GM23338 (cell line): ENCODE measurements at regions not wholly inside any gene's neighbourhood (a gene's known extent, or its start where the extent isn't known, plus 50 kb on each side); places are given as distances from the start of the nearest gene placed in this dataset.

Experiments
- ATAC-seq: fragments of 200-7000 bp; cut with Tn5 transposase; 3 replicates; pipeline ENCODE4 v1.9.1; 2020
- DNase-seq: peaks from one replicate; pipeline ENCODE4 v3.0.0-alpha.2; 2015; ENCODE audit warnings: low spot score
- H2AFZ ChIP-seq: fragments of 200-600 bp; sonication (generic); 2 replicates; pipeline ENCODE4 v1.8.0; 2016; ENCODE audit warnings: antibody characterized with exemption, mild to moderate bottlenecking, moderate library complexity
- H3F3A ChIP-seq: fragments of 200-600 bp; sonication (generic); replicated peaks from 2 replicates; pipeline ENCODE4 v1.8.0; 2017; ENCODE audit warnings: antibody characterized with exemption, mixed run types, low read depth
- H3K27ac ChIP-seq: fragments of 200-600 bp; sonication (generic); 2 replicates; pipeline ENCODE4 v1.6.1; 2016; ENCODE audit warnings: low read depth
- H3K27me3 ChIP-seq: fragments of 200-600 bp; sonication (generic); 2 replicates; pipeline ENCODE4 v1.8.0; 2016; ENCODE audit warnings: mild to moderate bottlenecking, mixed run types, moderate library complexity; ENCODE audit not compliant: insufficient read depth
- H3K36me3 ChIP-seq: fragments of 200-600 bp; sonication (generic); 2 replicates; pipeline ENCODE4 v1.8.0; 2016; ENCODE audit warnings: mild to moderate bottlenecking; ENCODE audit not compliant: insufficient read depth
- H3K4me1 ChIP-seq: fragments of 200-600 bp; sonication (generic); 2 replicates; pipeline ENCODE4 v1.8.0; 2016; ENCODE audit warnings: mild to moderate bottlenecking, moderate library complexity; ENCODE audit not compliant: insufficient read depth
- H3K4me2 ChIP-seq: fragments of 200-600 bp; sonication (generic); 2 replicates; pipeline ENCODE4 v1.7.1; 2017; ENCODE audit warnings: mixed run types
- H3K4me3 ChIP-seq: fragments of 200-600 bp; sonication (generic); 2 replicates; pipeline ENCODE4 v1.6.1; 2016; ENCODE audit warnings: mixed run types
- H3K79me2 ChIP-seq: fragments of 200-600 bp; sonication (generic); replicated peaks from 2 replicates; pipeline ENCODE4 v1.8.0; 2017; ENCODE audit warnings: mild to moderate bottlenecking; ENCODE audit not compliant: insufficient read depth
- H3K9me2 ChIP-seq: fragments of 200-600 bp; sonication (generic); 2 replicates; pipeline ENCODE4 v1.8.0; 2017; ENCODE audit not compliant: insufficient read depth
- H4K20me1 ChIP-seq: fragments of 200-600 bp; sonication (generic); replicated peaks from 2 replicates; pipeline ENCODE4 v1.8.0; 2017; ENCODE audit warnings: mild to moderate bottlenecking; ENCODE audit not compliant: insufficient read depth
- H3K27ac Mint-ChIP-seq: 2 replicates; pipeline ENCODE4 v1.8.0; 2020; ENCODE audit warnings: inconsistent platforms, mild to moderate bottlenecking, moderate library complexity, mixed read lengths
- H3K27me3 Mint-ChIP-seq: 3 replicates; pipeline ENCODE4 v1.8.0; 2022; ENCODE audit warnings: low read depth, mild to moderate bottlenecking, moderate library complexity, mixed read lengths, inconsistent platforms; ENCODE audit not compliant: insufficient read depth, poor library complexity
- H3K36me3 Mint-ChIP-seq: 3 replicates; pipeline ENCODE4 v1.8.0; 2021; ENCODE audit warnings: low read depth, mild to moderate bottlenecking, inconsistent platforms, moderate library complexity, mixed read lengths
- H3K4me1 Mint-ChIP-seq: 3 replicates; pipeline ENCODE4 v1.8.0; 2020; ENCODE audit warnings: mild to moderate bottlenecking, inconsistent platforms, mixed read lengths
- H3K4me3 Mint-ChIP-seq: 3 replicates; pipeline ENCODE4 v1.8.0; 2021; ENCODE audit warnings: moderate library complexity, mild to moderate bottlenecking, inconsistent platforms, mixed read lengths
- H3K9me3 Mint-ChIP-seq: 3 replicates; pipeline ENCODE4 v1.8.0; 2020; ENCODE audit warnings: moderate library complexity, mild to moderate bottlenecking, inconsistent platforms, mixed read lengths
- CREB1 ChIP-seq: fragments of 250-450 bp; sonication (Bioruptor Pico); IDR thresholded peaks from 2 replicates; pipeline ENCODE4 v1.5.0; 2020; ENCODE audit warnings: low read depth, mild to moderate bottlenecking, moderate library complexity
- ETS1 ChIP-seq: IDR thresholded peaks from 2 replicates; pipeline ENCODE4 v1.6.1; 2016; ENCODE audit warnings: antibody characterized with exemption
- EZH2 ChIP-seq: fragments of 200-600 bp; sonication (generic); IDR thresholded peaks from one replicate; pipeline ENCODE4 v1.8.0; 2017; ENCODE audit warnings: antibody characterized with exemption, mild to moderate bottlenecking, low read depth; ENCODE audit not compliant: unreplicated experiment
- EZH2phosphoT487 ChIP-seq: fragments of 200-600 bp; sonication (generic); IDR thresholded peaks from one replicate; pipeline ENCODE4 v1.8.1; 2018; ENCODE audit warnings: antibody characterized with exemption; ENCODE audit not compliant: unreplicated experiment
- NANOG ChIP-seq: IDR thresholded peaks from 2 replicates; pipeline ENCODE4 v1.6.1; 2016; ENCODE audit warnings: antibody characterized with exemption, borderline replicate concordance
- POLR2AphosphoS5 ChIP-seq: IDR thresholded peaks from 2 replicates; pipeline ENCODE4 v1.6.1; 2016; ENCODE audit warnings: antibody characterized with exemption, low read depth
- STAT1 ChIP-seq: IDR thresholded peaks from one replicate; pipeline ENCODE4 v1.6.1; 2016; ENCODE audit warnings: antibody characterized with exemption; ENCODE audit not compliant: unreplicated experiment
- ZNF114 ChIP-seq: fragments of 250-450 bp; sonication (Bioruptor Pico); IDR thresholded peaks from 2 replicates; pipeline ENCODE4 v1.5.0; 2020; ENCODE audit warnings: mild to moderate bottlenecking, moderate library complexity
- ZNF331 ChIP-seq: fragments of 250-450 bp; sonication (Bioruptor Pico); IDR thresholded peaks from 2 replicates; pipeline ENCODE4 v1.5.0; 2020; ENCODE audit warnings: low read depth, mild to moderate bottlenecking, moderate library complexity
- ZNF462 ChIP-seq: fragments of 250-450 bp; sonication (Bioruptor Pico); IDR thresholded peaks from 2 replicates; pipeline ENCODE4 v1.5.0; 2020; ENCODE audit warnings: mild to moderate bottlenecking, moderate library complexity

GRCh38 chr6:102149191-102149590, 755.7 kb downstream of the GRIK2 start:
- no peak for ATAC-seq
- peaks cover 2% of the 10 kb centered on the region; the same call in 1 of the 3 replicates for H3K9me3 Mint-ChIP-seq

More at GRCh38 chr6:102149191-102149590, 755.7 kb downstream of the GRIK2 start:
- Histone ChIP-seq H3F3A (no peaks in the 10 kb centered on the region), H3K27ac (no peak overlapping the region), H4K20me1 (no peaks in the 10 kb centered on the region), H3K4me3 (no peak overlapping the region), H3K79me2 (no peaks in the 10 kb centered on the region), H3K4me2 (no peak overlapping the region), H3K9me2 (no peaks in the 10 kb centered on the region), H3K36me3 (no peaks in the 10 kb centered on the region), H3K27me3 (no peaks in the 10 kb centered on the region), H2AFZ (no peak overlapping the region), H3K4me1 (no peaks in the 10 kb centered on the region)
- DNase-seq, result no peak
- no peak overlapping the region for H3K4me3 Mint-ChIP-seq
- H3K27me3 Mint-ChIP-seq, result no peaks in the 10 kb centered on the region
- H3K27ac Mint-ChIP-seq, result no peak overlapping the region
- no peak for TF ChIP-seq EZH2
- no peak for TF ChIP-seq ZNF114 (CRISPR knock-in tag)
- TF ChIP-seq NANOG, result no peak
- no peak for TF ChIP-seq EZH2phosphoT487
- TF ChIP-seq STAT1, result no peak
- no peak for TF ChIP-seq CREB1 (CRISPR knock-in tag)
- no peak for TF ChIP-seq ETS1
- no peak for TF ChIP-seq POLR2AphosphoS5
- no peak for TF ChIP-seq ZNF331 (CRISPR knock-in tag)
- no peak for TF ChIP-seq ZNF462 (CRISPR knock-in tag)
- no peaks in the 10 kb centered on the region; the same call in 2 of the 3 replicates for H3K36me3 Mint-ChIP-seq
- H3K4me1 Mint-ChIP-seq, result 0 out of 3 replicates have a peak, but pooled peaks cover 2% of the 10 kb centered on the region
